SK-N-SH (cell line): ENCODE measurements at regions not wholly inside any gene's neighbourhood (a gene's known extent, or its start where the extent isn't known, plus 50 kb on each side); places are given as distances from the start of the nearest gene placed in this dataset.
"Not testable (repeated sequence)": the region's sequence is repeated elsewhere in the genome, so short reads cannot be mapped to it uniquely, and the experiment has no call there.

Source experiments
- CTCF ChIA-PET: fragments of 300-600, 350-600 bp; formaldehyde crosslinking; extraction: SDS; loops from one replicate; lab custom pipeline; 2021; lab: Yijun Ruan, JAX
- POLR2A ChIA-PET: fragments of 350-600 bp; sonication (Branson Sonifier 250); formaldehyde crosslinking; extraction: SDS; loops from one replicate; lab custom pipeline; 2020; ENCODE audit warnings: antibody characterized with exemption, inconsistent platforms; lab: Yijun Ruan, JAX
- DNase-seq: peaks from one replicate; pipeline ENCODE4 v3.0.0; 2012
- H2AFZ ChIP-seq: fragments of 200-600 bp; sonication (generic); 2 replicates; pipeline ENCODE4 v1.8.1; 2016; ENCODE audit warnings: antibody characterized with exemption, mild to moderate bottlenecking, low read depth
- H3F3A ChIP-seq: fragments of 200-600 bp; sonication (generic); replicated peaks from 2 replicates; pipeline ENCODE3; 2016; ENCODE audit warnings: antibody characterized with exemption, mild to moderate bottlenecking; ENCODE audit not compliant: insufficient read depth
- H3K27ac ChIP-seq, 2 experiments: fragments of 200-500 bp in 1 of 2; fragments of 200-600 bp in 1 of 2; sonication (Bioruptor generic) in 1 of 2; sonication (generic), shearing (Covaris generic) in 1 of 2; 2 replicates each; pipeline versions ENCODE4 v1.5.1 to v1.6.1; 2014 to 2016; ENCODE audit warnings: low read depth in 2 of 2, inconsistent platforms in 1 of 2, low read length in 1 of 2, mild to moderate bottlenecking in 1 of 2, mixed read lengths in 1 of 2
- H3K27me3 ChIP-seq: fragments of 200-600 bp; sonication (generic), shearing (Covaris generic); 2 replicates; pipeline ENCODE4 v1.6.1; 2016; ENCODE audit warnings: mixed run types; ENCODE audit not compliant: insufficient read depth
- H3K36me3 ChIP-seq, 2 experiments: fragments of 200-500 bp in 1 of 2; fragments of 200-600 bp in 1 of 2; sonication (Bioruptor generic) in 1 of 2; sonication (generic) in 1 of 2; replicated peaks in 1 of 2; 2 replicates each; pipeline versions ENCODE3 to v1.5.1; 2014 to 2016; ENCODE audit warnings: low read length in 1 of 2, mild to moderate bottlenecking in 1 of 2; ENCODE audit not compliant: insufficient read depth in 2 of 2, control insufficient read depth in 1 of 2
- H3K4me1 ChIP-seq, 2 experiments: fragments of 200-500 bp in 1 of 2; fragments of 200-600 bp in 1 of 2; sonication (Bioruptor generic) in 1 of 2; sonication (generic), shearing (Covaris generic) in 1 of 2; 2 replicates each; pipeline versions ENCODE4 v1.5.1 to v1.6.1; 2014 to 2016; ENCODE audit warnings: low read depth in 1 of 2, low read length in 1 of 2, mixed run types in 1 of 2; ENCODE audit not compliant: insufficient read depth in 2 of 2, control insufficient read depth in 1 of 2
- H3K4me2 ChIP-seq: fragments of 200-600 bp; sonication (generic), shearing (Covaris generic); 2 replicates; pipeline ENCODE4 v1.6.1; 2017; ENCODE audit warnings: mixed run types
- H3K4me3 ChIP-seq, 2 experiments: fragments of 200-500 bp in 1 of 2; fragments of 200-600 bp in 1 of 2; sonication (Bioruptor generic) in 1 of 2; sonication (generic), shearing (Covaris generic) in 1 of 2; 2 replicates each; pipeline versions ENCODE4 v1.5.1 to v1.8.1; 2014 to 2016; ENCODE audit warnings: low read depth in 2 of 2, inconsistent platforms in 1 of 2, low read length in 1 of 2, mild to moderate bottlenecking in 1 of 2, mixed read lengths in 1 of 2, moderate library complexity in 1 of 2
- H3K79me2 ChIP-seq: fragments of 200-600 bp; sonication (generic); 2 replicates; pipeline ENCODE4 v1.8.1; 2017; ENCODE audit warnings: mild to moderate bottlenecking; ENCODE audit not compliant: insufficient read depth
- H3K9ac ChIP-seq: fragments of 200-600 bp; sonication (generic); 2 replicates; pipeline ENCODE4 v1.6.1; 2017; ENCODE audit warnings: mixed run types
- H3K9me2 ChIP-seq: fragments of 200-600 bp; sonication (generic); 2 replicates; pipeline ENCODE4 v1.6.1; 2017; ENCODE audit warnings: mixed run types
- H3K9me3 ChIP-seq: fragments of 200-600 bp; sonication (generic); 2 replicates; pipeline ENCODE4 v1.6.1; 2017; ENCODE audit warnings: mixed run types, mild to moderate bottlenecking, moderate library complexity
- H4K20me1 ChIP-seq: fragments of 200-600 bp; sonication (generic); 2 replicates; pipeline ENCODE4 v1.6.1; 2017; ENCODE audit warnings: mild to moderate bottlenecking, mixed run types; ENCODE audit not compliant: insufficient read depth
- CTCF ChIP-seq: fragments of 200-600 bp; sonication (generic); IDR thresholded peaks from 2 replicates; pipeline ENCODE4 v1.6.1; 2017; ENCODE audit warnings: antibody characterized with exemption, mild to moderate bottlenecking, moderate library complexity
- RAD21 ChIP-seq: IDR thresholded peaks from 2 replicates; pipeline ENCODE4 v1.6.1; 2012; ENCODE audit warnings: mild to moderate bottlenecking, low read length
- REST ChIP-seq: IDR thresholded peaks from 2 replicates; pipeline ENCODE4 v1.6.1; 2012; ENCODE audit warnings: mild to moderate bottlenecking, low read depth, low read length, moderate library complexity
- RXRA ChIP-seq: IDR thresholded peaks from 2 replicates; pipeline ENCODE4 v1.4.0; 2012; ENCODE audit warnings: low read depth, mild to moderate bottlenecking, borderline replicate concordance
- SMC3 ChIP-seq: IDR thresholded peaks from 2 replicates; pipeline ENCODE4 v1.6.1; 2012; ENCODE audit warnings: low read depth, low read length, improper control_type of control experiment
- USF1 ChIP-seq: IDR thresholded peaks from 2 replicates; pipeline ENCODE4 v1.4.0; 2012; ENCODE audit warnings: low read depth, borderline replicate concordance
- YY1 ChIP-seq: IDR thresholded peaks from 2 replicates; pipeline ENCODE4 v1.4.0; 2012; ENCODE audit warnings: low read depth, mild to moderate bottlenecking
- WGBS: methylation state at CpG from one replicate; pipeline ENCODE4 v1.1.6; 2017; ENCODE audit warnings: low lambda C conversion rate; 5-methylcytosine and 5-hydroxymethylcytosine counted together

GRCh38 chr7:29629507-29629906 is 65.9 kb downstream of the PRR15 start:
- Histone ChIP-seq H4K20me1 (no peaks in the 10 kb centered on the region), H3K4me3 (no peak overlapping the region)
- POLR2A ChIA-PET, result no interaction called here
- TF ChIP-seq USF1 (no peak), REST (no peak), RXRA (no peak), YY1 (no peak)
- TF ChIP-seq, all 33 proteins: peak for 0
- Histone ChIP-seq H3F3A (no peaks in the 10 kb centered on the region), H3K79me2 (no peaks in the 10 kb centered on the region), H3K9me3 (no peaks in the 10 kb centered on the region), H3K9ac (no peak overlapping the region), H3K27ac (no peak overlapping the region), H3K4me2 (no peak overlapping the region), H3K4me1 (no peaks in the 10 kb centered on the region), H3K9me2 (no peaks in the 10 kb centered on the region), H3K36me3 (no peaks in the 10 kb centered on the region), H3K27me3 (no peaks in the 10 kb centered on the region), H2AFZ (no peak overlapping the region)
- DNase-seq, result no peak
- WGBS, result 96% methylated on average over 3 of the region's 3 CpGs
- CTCF ChIA-PET, result interaction anchor here (1.2 kb wide), 1 partner anchor 293 kb away, joined by 3 read pairs; no protein-coding TSS in a partner anchor

- H3K27me3 ChIP-seq, H3K27ac ChIP-seq, H4K20me1 ChIP-seq, H3K4me2 ChIP-seq, H3K4me3 ChIP-seq: not testable (repeated sequence)
- peaks cover 0 to 12% of the 10 kb centered on the region in 2 experiments for H3K36me3 ChIP-seq
- CTCF ChIA-PET, result interaction anchor here (0.7 to 4.2 kb wide), 25 partner anchors 8 to 713 kb away, joined by 3 to 34 read pairs (median 4); no protein-coding TSS in a partner anchor
- TF ChIP-seq RAD21, result peak; percentile 74
- TF ChIP-seq SMC3, result peak; percentile 51
- peak; percentile 74 for TF ChIP-seq CTCF
- TF ChIP-seq, all 33 proteins: peak for 3; not testable (repeated sequence) for 30
- H2AFZ ChIP-seq, H3K79me2 ChIP-seq, POLR2A ChIA-PET, H3K9ac ChIP-seq, DNase-seq, H3K9me2 ChIP-seq, H3K9me3 ChIP-seq, H3F3A ChIP-seq, H3K4me1 ChIP-seq: not testable (repeated sequence)
- 39% methylated on average over 5 of the region's 5 CpGs for WGBS
Observed at GRCh38 chr7:29635067-29636008, 71.7 kb downstream of the PRR15 start.
